HG03103 (cell line): ENCODE measurements at regions not wholly inside any gene's neighbourhood (a gene's known extent, or its start where the extent isn't known, plus 50 kb on each side); places are given as distances from the start of the nearest gene placed in this dataset.

ENCODE experiments used
- ATAC-seq: cut with Tn5 transposase; IDR thresholded peaks from one replicate; pipeline ENCODE4 v1.9.1; 2021; ENCODE audit warnings: low read depth; ENCODE audit not compliant: unreplicated experiment

- ATAC-seq, result no peak
Observed at GRCh38 chr14:97688631-97689336, 891.6 kb downstream of the VRK1 start.

- ATAC-seq, result no peak
Observed at GRCh38 chr14:97692084-97692483, 894.9 kb downstream of the VRK1 start.

DNA sequence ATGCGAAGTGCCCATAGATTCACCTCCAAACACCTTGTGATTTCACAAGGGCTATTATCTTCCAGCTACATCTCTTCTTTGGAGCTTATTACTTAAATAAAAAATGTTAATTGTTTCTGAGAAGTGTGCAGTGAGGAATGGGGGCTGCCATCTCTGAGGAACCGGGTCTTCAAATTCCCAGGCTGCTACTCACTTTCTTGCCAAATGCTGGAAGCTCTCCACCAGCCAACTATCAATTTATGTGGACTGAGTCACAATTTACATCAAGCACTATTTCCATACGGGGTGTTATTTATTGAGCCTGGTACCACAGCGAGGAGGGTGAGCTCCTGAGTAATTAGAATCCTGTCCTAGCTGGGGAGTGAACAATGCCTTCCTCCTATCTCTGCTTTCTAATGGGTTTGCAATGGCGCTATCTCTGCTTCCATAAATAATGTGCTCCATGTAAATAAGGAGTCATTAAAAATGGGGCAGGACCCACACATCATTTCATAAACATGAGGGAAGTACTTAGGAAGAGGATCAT is 898.3 kb downstream of the VRK1 start:
- ATAC-seq, result no peak

GRCh38 chr14:97697772-97698171 is 900.6 kb downstream of the VRK1 start:
- no peak for ATAC-seq

- no peak for ATAC-seq
Observed at GRCh38 chr14:97699026-97699425, 901.8 kb downstream of the VRK1 start.

- ATAC-seq, result no peak
Observed at GRCh38 chr14:97703006-97703760, 906.0 kb downstream of the VRK1 start.

DNA sequence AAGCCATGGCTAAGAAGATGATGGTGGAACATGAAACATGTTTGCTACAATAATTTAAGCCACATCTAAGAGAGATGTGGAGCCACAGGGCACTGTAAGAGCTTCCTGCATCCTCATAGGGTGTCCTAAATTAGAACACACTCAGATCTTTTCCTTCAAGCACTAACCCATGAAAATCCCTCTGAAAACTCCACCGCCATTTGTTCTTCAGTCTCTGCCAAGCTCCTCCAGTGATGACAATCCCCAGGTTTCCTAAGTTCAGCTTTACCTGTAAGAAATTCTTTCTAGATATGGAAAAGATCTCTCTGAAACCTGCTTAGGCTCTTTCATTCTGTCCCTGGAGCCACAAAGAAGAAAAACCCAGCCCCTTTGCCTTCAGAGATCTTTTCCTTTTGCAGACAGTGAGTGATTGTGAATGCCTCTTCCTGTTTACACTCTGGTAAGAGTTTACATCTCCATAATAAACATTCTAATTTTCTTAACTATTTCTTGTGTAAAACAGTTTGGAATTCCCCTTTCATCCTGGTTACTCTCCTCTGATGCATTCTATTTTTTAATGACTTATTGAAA is 907.2 kb downstream of the VRK1 start:
- no peak for ATAC-seq

GRCh38 chr14:97705107-97705506 is 907.9 kb downstream of the VRK1 start:
- ATAC-seq, result no peak

DNA sequence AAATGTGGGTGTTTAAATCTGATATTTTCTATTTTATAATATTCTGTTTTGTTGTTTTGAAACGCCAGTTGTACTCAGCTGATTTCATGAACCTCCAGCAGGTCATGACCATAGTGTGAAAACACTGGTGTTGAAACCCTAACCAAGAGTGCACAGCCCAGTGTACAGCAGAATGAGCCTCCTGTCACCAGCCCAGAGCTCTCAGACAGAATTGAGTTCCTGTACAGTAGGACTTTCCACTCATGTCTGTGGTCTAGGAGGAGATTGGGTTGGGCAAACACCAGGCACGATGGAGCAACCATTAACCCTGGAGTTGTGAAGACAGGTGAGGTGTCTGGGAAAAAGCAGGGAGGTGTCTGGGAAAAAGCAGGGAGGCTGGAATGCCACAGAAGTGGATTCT is 908.8 kb downstream of the VRK1 start:
- no peak for ATAC-seq

GRCh38 chr14:97706819-97707218 is 909.6 kb downstream of the VRK1 start:
- ATAC-seq, result no peak

GRCh38 chr14:97707603-97708002 is 910.4 kb downstream of the VRK1 start:
- ATAC-seq, result no peak

- no peak for ATAC-seq
Observed at GRCh38 chr14:97709552-97709951, 912.4 kb downstream of the VRK1 start.

GRCh38 chr14:97710726-97711125 is 913.5 kb downstream of the VRK1 start:
- ATAC-seq, result no peak

DNA sequence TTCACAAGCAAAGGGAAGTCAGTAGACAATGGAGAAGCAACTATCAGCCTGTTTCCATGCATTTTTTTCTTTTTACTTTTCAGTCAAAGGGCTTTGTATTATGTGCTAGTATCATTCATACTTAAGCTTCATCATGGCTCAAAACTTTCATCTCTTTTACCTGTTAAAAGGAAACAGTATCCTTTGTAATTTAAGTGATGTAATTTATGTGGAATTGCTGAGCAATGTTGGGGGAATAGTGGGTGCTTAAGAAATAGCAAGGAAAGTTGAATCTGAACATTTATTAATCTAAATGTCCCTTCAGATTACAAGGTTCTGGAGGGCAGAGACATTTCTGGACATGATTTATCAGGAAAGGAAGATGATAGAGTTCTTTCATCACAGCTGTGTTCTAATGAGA is 915.3 kb downstream of the VRK1 start:
- no peak for ATAC-seq

DNA sequence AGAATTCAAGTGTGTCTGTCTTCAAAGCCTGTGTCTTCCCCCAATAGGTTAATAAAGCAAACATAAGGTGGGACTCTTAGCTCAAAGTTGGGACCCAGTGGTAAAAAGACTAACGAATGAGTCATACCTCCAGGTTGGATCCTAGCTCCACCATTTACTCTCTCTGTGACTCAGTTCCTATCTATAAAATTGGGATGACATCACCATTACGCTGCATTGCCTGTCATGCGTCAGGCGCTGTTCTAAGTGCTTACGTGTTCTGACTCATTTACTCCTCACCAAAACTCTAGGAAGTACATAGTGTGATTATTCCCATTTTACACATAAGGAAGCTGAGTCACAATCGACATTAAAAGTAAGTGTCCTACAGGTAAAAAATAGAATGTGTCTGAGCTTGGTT is 915.8 kb downstream of the VRK1 start:
- no peak for ATAC-seq

GRCh38 chr14:97718886-97719442 is 921.8 kb downstream of the VRK1 start:
- no peak for ATAC-seq

DNA sequence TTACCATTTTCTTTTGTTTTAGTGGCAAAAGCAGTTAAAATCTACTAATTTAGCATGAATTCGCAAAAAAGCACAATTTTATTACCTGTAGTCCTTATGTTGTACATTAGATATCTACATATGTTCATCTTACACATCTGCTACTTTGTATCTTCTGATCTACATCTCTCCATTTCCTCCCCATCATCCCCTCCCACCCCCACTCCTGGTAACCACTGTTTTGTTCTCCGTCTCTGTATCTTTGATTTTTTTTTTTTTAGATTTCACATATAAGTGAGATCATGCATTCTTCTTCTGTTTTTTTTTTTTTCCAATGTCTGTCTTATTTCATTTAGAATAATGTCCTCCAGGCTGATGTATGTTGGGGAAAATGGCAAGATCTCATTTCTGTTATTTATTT is 922.7 kb downstream of the VRK1 start:
- no peak for ATAC-seq

DNA sequence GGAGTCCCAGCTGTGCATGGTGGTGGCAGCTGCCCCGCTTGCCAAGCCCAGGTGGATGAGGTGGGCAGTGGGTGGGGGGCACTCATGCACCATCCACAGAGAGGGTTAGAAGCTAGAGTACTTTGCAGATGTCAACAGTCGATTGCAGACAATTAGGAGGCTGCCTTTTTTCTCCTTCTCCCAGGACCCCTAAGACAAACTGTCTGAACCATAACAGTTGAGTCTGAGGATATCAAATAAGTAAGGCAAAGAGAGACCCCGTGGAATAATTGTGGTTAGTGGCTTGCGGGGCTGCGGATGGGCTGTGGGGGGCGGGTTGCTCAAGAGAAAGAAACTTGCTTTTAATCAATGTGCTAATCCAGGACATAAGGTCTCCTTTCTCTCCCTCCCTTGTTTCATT is 926.2 kb downstream of the VRK1 start:
- no peak for ATAC-seq

DNA sequence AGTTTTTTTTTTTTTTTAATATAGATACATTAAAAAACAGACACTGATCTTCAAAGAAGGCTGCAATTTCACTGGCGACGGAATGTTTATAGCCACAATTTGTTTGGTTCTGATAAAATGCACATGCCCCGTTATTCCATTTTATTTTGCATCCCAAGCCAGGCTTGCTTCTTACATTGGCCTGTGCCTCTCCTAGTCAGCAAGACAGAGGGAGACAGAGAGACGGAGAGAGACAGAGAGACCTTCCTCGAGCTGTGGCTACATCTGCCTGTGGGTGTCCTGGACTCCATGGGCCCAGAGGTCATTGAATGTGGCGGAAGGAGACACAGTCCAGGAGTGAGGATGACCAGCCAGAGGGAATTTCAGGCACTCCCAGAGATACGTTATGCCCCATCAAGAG is 926.6 kb downstream of the VRK1 start:
- ATAC-seq, result no peak

DNA sequence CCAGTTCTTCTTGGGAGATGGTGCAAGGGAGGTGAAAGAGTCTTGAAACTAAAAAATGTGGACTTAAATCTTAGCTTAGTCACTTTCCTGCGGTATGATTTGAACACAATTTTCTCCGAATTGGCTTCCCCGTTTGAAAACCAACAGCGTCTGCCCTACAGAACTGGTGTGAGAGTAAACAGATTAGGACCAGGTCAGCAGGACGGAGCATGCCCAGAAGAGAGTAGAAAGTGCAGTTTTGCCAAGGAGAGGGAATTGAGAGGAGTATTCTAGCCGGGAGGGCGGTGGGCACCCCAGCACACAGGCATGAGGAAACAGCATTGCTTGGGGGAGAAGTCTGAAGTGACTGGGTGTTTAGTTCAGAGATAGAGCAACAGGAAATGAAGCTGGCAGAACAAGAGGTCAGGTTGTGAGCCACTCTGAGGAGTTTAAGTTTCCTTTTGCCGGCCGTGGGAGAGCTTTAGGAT is 927.1 kb downstream of the VRK1 start:
- no peak for ATAC-seq

DNA sequence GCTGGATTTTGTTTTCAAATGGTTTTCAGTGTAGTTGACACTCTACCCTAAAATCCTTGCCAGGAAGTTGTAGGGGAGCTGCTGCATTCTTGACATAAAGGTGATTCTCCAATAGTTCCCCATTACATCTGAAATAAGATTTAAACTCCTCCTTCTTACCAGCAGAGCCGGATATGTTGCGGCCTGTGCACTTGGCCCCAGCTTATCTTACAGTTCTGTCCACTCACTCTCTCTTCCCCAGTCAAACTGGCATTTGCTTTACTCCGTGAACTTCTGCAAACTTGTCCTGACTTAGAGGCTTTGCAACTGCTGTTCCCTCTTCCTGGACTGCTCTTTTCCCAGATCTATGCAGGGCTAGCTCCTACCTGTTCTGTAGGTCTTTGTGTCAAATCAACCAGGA is 929.5 kb downstream of the VRK1 start:
- ATAC-seq, result no peak
